SIG-M5 (cell line): ENCODE measurements at regions not wholly inside any gene's neighbourhood (a gene's known extent, or its start where the extent isn't known, plus 50 kb on each side); places are given as distances from the start of the nearest gene placed in this dataset.
"Not testable (repeated sequence)": the region's sequence is repeated elsewhere in the genome, so short reads cannot be mapped to it uniquely, and the experiment has no call there.

ENCODE experiments used
- DNase-seq: peaks from one replicate; lab custom pipeline; 2025; lab: John Stamatoyannopoulos, UW

DNA sequence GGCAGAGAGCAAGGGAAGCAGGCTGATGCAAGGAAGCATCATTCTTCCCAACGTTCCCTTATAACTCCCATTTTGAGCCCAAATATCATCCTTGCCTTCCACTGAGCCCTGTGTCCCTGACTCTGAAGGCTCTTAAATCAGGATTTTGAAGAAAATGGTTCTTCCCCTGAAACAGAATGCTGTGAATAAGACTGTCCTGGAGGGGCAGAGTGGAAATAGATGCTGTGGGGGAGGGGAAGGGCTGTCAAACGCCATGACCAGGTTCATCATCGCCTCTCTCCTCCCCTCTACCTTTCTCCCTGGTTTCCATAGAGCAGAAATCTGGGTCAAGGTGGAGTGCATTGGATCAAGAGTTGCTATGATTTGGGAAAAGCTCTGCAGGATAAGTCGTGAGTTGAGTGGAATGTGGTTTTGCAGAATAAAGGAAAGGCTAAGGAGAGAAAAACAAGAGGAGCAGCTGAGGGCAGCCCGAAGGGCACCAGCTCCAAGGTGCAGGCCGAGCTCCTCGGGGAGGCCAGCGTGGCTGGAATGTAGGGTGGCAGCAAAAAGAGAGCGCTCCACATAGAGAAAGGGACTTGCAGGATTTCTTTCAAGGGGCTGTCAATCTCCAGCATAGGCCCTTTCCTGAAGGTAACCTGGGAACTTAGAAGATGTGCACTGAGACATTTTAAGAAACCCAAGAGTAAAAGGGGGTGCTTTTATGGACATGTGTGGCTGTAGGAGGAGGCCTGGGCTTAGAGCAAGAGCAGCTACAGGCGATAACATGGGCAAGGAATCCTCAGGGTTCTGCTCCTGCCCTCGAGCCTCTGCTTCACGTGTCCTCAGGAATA is 120.8 kb upstream of the CDYL start:
- DNase-seq = no peak

DNA sequence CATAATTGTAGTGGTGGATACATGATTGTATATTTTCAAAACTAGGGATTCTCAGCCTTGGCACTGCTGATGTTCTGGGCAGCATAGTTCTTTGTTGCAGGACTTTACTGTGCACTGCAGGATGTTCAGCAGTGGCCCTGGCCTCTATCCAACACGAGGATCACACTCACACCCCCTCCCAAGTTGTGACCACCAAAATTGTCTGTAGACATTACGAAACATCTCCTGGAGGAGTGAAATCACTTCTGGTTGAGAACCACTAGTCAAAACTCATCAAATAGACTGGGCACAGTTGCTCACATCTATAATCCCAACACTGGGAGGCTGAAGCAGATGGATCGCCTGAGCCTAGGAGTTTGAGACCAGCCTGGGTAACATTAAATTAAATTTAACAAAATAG is 123.1 kb upstream of the CDYL start:
- DNase-seq = no peak

DNA sequence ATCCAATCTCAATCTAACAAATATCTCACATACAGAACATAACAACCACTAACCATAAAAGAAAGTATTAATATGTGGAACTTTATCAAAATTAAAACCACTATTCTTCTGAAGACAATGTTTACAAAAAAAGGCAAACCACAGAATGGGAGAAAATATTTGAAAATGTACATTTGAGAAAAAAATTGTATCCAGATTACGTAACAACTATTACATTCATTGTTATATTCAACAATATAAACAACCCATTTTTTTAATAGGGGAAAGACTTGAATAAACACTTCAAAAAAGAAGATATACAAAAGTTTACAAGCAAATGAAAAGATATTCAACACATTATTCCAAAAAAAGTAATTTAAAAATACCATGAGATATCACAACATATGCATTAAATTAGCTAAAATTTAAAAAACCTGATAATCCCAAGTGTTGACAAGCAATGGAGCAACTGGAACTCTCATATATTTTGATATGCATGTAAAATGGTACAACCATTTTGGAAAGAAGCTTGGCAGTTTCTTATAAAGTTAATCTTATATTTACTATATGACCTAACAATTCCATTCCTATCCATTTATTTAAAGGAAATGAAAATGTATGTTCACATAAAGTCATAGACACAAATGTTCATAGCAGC is 124.3 kb upstream of the CDYL start:
- no peak for DNase-seq

DNA sequence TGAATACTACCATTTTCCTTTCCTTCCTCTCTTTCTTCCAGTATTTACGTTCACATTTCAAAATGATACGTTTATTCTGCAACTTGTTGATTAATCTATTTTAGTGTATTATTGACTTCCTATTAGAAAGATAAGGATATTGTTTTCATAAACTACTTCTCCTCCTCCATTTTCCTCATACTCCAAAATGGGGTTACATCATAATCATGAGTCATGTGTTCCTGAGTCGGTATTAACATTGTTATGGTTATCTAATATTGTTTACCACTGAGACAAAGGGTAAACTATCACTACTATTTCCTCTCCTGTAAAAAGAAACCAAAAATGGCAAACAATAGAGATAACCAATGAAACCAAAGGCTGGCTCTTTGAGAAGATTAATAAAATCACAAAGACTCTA is 126.5 kb upstream of the CDYL start:
- DNase-seq = no peak

DNA sequence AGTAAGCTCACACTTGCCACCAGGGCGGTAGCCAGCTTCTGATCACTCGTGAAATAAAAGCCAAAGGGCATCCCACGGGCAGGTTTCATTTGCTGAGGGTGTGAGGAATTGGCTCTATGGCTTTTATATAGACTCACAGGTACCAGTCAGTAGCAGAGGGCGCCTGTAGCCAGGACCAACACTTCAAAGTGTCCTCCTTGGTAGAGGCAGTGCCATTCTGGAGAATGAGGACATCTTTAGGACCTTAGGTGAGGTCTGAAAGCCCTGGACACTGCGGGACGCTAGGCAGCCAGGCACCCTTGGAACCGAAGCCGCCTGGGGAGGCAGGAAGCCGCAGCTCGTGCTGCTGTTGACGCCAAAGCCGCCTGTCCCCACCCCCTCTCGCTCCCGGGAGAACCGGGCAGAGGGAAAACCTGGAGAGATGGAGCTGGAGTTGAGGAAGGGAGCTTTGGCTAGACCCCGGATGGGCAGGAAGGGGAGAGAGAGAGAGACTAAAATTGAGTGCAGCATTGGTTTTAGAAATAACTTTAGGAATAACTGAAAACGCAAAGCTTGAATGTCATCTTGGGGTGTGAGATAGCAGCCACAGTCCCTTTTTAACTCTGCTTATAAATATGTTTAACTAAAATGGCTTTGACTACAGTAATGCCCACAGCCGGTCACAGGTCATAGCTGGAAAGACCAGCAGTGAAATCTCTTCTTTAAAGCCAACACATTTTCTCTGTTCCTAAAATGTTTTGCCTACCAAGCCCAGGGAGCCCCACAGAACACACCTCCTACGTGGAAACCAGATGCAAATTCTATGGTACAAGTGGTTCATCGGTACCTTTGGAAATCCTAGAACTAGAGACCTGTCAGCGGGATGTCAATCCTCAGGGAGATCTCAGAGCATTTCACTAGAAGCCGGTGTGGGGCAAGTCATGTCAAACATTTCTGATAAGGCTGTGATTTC is 128.5 kb upstream of the CDYL start:
- no peak for DNase-seq

DNA sequence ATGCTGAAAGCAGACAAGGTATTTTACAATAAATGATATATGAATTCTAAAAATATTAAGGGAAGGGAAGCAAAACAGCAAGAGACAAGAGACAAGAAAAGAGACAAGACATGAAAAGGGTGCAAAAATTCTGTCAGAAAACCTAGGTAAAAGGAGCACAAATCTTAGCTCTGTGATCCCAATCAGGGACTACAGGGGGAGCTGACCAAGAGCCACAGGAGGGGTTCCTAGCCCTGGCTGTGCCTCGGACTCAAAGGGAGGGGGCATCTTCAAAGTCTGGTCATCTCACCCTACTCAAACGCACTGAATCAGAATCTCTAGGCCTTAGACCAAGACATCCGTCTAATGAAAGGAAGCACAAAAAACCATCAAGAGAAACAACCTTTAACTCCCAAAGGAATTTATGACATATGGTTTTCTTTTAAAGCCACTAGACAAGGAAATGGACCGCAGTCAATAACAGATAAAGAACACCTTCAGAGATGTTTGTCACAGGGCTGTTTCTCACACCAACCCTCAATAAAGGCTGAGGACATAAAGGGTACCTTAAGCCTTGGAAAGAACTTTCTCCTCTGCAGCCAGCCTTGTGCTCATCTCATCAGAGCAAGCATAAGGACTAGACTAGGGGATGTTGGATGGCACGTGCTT is 130.4 kb upstream of the CDYL start:
- DNase-seq = no peak

DNA sequence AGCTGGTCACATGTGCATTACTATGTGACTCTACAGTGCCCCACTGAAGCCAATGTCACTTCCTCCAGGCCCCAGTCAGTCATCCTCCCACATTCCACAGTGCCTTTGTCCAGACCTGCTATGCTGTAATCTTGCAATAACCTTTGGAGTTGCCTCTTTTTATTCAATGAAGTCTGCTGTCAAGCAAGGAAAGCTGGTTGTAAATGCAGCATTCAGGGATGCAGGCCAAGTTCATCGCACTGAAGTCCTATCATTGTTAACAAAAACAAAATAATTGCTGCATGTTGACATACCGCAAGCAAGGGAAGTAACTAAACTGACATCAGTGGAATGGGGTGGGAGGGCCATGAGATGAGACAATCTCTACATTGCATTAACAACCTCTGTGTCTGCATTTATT is 131.2 kb upstream of the CDYL start:
- DNase-seq = no peak

DNA sequence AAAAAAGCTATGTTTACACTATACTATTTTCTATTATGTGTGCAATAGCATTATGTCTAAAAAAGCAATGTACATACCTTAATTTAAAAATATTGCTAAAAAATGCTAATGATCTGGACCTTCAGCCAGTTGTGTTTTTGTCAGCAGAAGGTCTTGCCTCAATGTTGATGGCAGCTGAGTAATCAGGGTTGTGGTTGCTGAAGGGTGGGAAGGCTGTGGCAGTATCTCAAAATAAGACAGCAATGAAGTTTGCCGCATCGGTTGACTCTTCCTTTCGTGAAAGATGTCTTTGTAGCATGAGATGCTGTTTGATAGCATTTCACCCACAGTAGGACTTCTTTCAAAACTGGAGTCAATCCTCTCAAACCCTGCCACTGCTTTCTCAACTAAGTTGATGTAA is 134.7 kb upstream of the CDYL start:
- no peak for DNase-seq

DNA sequence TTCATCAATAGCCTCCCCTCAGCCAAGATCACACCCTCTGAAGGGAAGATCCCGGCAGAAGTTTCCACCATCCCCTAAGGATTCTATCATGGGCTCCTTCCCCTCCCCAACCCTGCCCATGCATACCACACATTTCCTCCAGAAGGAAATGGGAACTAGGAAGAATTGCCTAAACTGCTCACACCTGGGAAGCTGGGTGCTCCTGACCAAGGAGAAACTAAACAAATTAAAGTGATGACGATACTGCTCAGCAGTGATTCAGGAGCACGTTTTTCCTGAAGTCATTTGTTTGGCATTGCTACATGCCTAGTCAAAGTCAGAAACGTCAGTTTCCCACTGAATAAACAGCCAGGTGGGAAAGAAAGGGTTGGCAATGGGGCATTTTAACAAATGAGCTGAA is 136.1 kb upstream of the CDYL start:
- no peak for DNase-seq

DNA sequence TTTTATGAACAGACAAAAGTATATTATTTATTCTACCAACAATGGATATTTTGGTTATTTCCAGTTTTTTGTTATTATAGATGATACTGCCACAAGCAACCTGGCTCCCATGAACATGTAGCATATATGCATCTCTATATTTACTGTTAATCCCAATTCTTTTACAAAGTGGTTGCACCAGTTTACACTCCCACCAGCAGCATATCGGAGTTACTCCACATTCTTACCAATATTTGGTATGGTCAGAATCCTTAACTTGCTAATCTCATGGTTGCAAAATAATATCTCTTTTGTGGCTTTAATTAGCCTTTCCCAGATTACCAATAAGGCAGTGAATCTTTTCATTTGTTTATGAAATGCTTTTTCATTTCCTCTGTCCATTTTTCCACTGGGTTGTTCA is 137.6 kb upstream of the CDYL start:
- no peak for DNase-seq

DNA sequence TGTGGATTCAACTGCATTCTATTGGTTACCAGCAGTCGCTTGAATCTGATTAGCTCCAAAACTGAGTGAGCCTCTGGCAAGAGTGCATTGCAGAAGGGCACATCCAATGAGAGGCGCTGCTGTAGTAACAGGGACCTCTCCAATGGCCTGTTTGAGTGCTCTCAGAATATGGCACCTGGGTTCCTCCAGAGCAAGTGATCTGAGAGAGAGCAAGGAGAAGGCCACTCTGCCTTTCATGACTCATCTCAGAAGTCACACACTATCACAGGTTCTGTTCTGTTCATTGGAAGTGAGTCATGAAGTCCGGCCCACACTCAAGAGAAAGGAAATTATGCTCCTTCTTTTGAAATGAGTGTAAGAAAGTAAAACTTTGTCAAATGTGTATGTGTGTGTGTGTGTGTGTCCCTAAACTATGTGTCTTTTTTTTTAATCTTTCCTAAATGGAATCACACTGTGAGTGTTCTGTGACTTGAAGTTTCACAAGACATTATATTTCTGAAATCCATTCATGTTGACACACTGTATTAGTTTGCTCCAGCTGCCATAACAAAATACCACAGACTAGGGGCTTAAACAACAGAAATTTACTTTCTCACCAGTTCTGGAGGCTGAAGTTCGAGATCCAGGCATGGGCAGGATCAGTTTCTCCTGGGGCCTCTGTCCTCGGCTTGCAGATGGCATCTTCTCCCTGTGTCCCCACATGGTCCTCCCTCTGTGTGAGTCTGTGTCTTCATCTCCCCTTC is 138.3 kb upstream of the CDYL start:
- DNase-seq = no peak

DNA sequence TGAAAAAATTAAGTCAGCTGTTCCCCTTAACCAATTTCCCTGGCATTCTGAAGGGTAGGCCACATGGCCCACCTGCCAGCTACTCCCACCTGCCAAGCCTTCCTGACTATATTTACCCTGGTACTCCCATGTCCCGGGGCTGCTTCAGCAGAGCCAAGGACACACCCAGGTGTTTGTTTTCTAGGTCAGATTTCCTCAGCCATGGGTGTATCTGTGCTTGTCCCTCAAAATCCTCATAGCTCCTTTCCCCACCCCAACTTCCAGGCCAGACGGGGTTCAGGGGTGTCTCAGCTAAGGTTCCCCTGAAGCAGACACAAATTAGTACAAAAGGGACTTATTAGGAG is 139.4 kb upstream of the CDYL start:
- no peak for DNase-seq

DNA sequence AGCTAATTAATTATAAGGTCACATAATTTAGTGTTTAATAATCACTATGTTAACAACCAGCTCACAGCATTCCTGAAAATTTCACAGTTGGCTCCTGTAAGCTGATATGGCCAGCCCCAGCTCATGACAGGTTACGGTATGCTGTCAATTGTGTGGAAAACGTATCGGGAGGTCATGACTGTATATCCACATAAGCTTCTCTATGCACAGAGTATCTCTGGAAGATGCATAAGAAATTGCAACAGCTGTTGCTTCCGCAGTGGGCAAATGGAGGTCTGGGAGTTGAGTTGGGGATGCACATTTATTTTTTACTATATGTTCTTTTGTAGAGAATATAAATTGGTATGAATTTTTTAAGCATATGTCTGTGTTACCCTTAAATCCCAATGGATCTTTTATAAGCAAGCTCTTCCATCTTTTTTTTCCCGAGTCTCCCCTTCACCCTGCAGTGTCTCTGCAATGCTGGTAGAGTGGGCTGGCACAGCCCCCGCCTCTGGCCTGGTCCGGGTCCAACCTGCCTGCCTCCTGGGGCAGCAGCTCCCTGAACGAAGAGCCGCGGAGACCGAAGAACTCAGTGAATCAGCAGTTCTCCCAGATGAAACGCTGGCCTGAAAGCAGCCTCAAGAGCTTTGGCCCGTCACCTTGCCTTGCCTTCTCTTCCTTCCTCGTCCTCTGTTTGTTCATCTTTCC is 139.9 kb upstream of the CDYL start:
- DNase-seq = no peak

DNA sequence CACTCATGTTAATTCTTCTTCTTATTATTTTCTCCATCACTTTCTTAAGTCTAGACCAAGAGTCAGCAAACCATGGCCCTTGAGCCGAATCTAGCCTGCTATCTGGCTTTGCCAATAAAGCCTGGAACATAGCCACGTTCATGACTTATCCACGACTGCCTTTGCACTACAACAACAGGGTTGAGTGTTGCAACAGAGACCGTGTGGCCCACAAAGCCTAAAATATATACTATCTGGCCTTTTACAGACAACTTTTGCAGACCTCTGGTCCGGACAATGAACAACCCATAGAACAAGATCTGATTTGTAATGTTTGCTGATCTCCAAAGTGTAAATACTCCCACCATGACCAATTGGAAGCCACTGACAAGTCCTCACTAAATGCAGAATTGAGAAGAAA is 140.5 kb upstream of the CDYL start:
- DNase-seq = no peak

DNA sequence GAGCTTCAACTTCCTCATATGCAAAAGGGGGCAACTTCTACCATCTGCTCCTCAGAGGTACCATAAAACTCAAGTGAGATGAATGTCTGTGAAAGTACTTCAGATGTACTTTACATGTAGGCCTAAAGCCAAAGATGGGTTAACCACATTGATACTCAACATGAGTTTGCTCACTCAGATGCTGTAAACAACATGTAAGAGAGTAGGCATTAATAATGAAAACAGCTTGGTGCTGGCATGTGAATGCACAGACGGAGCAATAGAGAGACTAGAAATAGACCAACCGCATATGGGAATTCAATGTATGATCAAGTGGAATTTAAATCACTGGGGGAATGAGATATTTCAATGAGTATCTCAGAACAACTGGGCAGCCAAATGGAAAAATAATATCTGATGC is 143.8 kb upstream of the CDYL start:
- no peak for DNase-seq

DNA sequence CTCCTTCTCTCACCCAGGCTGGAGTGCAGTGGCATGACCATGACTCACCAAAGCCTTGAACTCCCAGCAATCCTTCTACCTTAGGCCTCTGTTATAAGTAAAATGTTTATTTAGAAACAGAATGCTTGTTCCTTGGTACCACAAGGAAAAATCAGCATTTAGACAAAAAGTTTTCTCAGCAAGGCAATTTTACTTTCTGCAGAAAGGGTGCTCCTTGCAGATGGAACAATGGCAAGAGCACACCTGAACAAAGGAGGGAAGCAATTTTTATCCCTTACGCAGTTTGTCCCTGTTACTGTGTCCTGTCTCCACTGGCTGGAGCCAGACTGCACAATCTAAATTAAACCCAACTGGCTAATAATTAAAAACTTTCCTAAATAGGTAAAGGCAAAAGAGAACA is 146.4 kb upstream of the CDYL start:
- DNase-seq = not testable (repeated sequence)

DNA sequence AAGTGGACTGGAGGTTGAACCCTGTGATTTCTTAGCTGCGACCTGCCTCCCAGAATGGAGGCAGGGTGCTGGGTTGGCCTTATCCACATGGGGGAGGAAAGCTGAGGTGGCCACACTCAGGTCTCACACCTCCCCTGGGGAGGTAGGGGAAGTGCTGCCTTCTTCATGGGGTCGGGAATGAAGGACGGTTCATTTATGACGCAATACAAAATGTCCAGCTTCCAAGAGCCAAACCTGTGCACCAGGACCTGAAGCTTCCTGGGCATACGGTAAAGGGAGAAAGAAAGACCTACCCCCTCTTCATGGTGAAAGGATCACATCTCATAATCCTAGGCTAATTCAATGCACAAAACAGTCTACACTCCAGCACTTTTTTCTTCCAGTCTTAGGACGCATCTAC is 150.6 kb upstream of the CDYL start:
- DNase-seq = no peak

DNA sequence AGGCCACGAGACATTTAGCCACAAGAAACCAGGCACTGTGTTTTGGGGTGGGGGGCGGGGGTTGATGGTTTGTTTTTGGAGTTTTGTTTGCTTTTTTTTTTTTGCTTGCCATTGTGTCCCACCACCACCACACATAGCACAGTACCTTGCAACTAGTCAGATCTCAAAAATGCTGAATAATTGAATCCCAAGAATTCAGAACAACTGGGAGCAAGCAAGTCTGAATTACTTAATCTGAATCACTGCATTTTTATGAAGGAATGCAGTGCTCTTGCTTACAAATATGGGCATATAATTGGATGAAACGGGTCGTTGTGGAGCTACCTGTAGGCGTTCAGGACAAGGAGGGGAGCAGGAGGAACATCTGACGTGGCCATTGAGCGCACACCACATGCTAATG is 151.5 kb upstream of the CDYL start:
- no peak for DNase-seq

DNA sequence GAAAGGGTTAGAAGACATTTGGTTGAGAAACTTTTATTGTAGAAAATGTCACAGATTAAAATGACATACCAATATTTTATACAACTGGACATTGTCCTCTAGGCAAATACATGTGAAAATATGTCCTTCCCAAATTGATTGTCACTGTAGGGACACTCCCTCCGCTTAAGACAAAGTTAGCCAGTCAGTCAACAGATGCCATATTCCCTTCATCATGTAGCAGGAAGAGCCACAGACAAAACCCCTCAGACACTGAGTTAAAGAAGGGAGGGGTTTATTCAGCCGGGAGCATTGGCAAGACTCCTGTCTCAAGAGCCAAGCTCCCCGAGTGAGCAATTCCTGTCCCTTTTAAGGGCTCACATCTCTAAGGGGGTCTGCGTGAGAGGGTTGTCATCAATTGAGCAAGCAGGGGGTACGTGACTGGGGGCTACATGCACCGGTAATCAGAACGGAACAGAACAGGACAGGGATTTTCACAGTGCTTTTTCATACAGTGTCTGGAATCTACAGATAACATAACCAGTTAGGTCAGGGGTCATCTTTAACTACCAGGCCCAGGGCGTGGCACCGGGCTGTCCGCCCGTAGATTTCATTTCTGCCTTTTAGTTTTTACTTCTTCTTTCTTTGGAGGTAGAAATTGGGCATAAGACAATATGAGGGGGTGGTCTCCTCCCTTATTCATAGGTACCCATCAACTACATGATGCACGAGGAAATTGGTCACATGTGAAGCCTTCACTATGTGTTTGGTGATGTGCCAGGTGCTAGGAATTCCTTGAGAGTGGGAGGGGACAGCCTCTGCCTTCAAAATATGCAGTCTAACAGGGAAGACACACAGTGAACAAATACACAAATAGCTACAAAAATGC is 155.7 kb upstream of the CDYL start:
- no peak for DNase-seq

DNA sequence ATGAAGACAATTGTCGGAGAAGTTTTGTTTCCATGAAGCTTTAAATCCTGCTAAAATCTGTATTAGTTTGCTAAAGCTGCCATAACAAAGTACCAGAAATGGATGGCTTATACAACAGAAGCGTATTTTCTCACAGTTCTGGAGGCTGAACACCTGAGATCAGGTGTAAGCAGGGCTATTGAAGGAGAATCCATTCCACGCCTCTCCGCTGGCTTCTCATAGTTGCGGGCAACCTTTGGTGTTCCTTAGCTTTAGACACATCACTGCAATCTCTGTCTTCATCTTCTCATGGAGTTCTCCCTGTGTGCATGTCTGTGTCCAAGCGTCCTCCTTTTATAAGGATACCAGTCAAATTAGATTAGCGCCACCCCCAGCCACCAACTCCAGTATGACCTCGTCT is 159.9 kb upstream of the CDYL start:
- DNase-seq = no peak
